Fibroblast of mammary gland (primary cell): ENCODE measurements at regions not wholly inside any gene's neighbourhood (a gene's known extent, or its start where the extent isn't known, plus 50 kb on each side); places are given as distances from the start of the nearest gene placed in this dataset.

Experiments used
- DNase-seq: peaks from one replicate; pipeline ENCODE4 v3.0.0-alpha.2; 2010; ENCODE audit warnings: low read depth
- H3K4me3 ChIP-seq: 2 replicates; pipeline ENCODE4 v1.5.1; 2011; ENCODE audit warnings: low read depth, mild to moderate bottlenecking, low read length, moderate library complexity; ENCODE audit not compliant: control insufficient read depth
- TF ChIP-seq, protein P1 (sequence below): conservative IDR thresholded peaks from 2 replicates; pipeline ENCODE4 v1.5.1; 2011; ENCODE audit warnings: low read depth, low read length, inconsistent platforms; ENCODE audit not compliant: control insufficient read depth, insufficient read depth

DNA sequence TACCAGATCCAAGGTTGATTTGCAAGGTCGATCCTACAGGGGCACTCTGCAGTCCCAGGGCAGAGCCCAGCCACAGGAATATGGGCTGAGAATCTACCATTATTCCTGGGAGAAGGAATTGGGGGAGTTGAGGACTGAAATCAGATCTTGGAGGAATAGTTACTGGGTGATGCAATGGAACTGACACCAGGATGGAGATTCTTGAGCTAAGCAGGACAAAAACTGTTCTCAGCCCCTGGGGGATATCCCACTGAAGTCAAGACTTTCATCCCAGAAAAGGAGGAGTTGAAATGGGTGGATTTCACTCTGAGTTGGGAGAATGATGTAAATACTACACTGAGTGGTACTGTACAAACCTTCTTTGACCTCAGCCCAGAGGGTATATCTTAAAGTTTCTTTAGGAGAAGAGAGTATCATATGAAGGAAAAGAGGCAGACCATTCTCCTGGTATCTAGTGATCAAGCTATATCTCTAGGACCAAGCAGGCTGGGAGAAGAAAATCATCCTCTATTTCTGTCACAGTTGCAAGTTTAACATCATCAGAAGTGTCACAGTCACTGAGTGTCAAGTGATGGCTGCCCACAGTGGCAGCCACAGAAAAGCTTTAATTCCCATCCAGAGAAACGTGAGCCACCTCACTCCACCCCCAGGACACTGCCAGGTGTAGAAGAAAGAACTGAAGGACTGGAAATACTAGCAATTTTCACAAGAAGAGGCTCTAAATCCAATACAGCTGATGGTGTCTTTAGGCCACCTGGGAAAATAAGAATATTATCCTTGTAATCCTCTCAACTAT, 181.9 kb downstream of the NUAK1 start:
- DNase-seq = no peak
- H3K4me3 ChIP-seq = no peak overlapping the region
- TF ChIP-seq, protein P1, sequence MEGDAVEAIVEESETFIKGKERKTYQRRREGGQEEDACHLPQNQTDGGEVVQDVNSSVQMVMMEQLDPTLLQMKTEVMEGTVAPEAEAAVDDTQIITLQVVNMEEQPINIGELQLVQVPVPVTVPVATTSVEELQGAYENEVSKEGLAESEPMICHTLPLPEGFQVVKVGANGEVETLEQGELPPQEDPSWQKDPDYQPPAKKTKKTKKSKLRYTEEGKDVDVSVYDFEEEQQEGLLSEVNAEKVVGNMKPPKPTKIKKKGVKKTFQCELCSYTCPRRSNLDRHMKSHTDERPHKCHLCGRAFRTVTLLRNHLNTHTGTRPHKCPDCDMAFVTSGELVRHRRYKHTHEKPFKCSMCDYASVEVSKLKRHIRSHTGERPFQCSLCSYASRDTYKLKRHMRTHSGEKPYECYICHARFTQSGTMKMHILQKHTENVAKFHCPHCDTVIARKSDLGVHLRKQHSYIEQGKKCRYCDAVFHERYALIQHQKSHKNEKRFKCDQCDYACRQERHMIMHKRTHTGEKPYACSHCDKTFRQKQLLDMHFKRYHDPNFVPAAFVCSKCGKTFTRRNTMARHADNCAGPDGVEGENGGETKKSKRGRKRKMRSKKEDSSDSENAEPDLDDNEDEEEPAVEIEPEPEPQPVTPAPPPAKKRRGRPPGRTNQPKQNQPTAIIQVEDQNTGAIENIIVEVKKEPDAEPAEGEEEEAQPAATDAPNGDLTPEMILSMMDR = no peak

DNA sequence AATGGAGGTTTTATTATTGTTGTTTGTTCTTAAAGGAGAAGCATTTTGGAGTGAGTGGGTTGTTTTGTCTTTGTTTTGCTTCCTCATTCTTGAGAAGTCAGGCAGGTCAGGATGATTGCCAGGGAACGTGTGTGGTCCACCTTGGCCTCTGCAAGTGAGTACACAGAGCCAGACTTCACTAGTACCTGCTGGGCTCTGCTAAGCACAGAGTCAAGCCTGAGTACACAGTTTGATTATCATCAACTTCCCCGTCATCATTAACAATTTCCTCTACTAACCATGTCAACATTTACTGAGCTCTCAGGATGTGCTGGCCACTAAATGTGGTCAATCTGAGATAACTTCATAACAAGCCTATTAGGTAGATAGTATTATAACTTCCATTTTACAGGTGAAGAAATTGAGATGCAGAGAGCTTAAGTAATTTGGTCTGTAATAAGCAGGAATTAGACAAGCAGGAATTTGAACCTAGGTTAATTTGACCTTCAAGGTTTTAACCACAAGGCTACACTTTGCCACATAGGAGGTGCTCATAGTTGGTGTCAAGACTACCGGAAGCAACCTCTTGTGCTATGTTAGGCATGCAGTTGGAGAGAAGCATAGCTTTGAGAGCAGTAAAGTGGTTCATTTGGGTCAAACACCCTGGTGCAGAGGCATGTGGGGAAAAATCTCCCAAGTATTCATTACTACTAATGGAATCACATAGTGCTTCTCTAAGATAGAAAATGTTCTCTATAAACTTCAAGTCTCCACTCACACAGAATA, 178.3 kb downstream of the NUAK1 start:
- H3K4me3 ChIP-seq = no peak overlapping the region
- DNase-seq = no peak
- TF ChIP-seq, protein P1 = no peak

DNA sequence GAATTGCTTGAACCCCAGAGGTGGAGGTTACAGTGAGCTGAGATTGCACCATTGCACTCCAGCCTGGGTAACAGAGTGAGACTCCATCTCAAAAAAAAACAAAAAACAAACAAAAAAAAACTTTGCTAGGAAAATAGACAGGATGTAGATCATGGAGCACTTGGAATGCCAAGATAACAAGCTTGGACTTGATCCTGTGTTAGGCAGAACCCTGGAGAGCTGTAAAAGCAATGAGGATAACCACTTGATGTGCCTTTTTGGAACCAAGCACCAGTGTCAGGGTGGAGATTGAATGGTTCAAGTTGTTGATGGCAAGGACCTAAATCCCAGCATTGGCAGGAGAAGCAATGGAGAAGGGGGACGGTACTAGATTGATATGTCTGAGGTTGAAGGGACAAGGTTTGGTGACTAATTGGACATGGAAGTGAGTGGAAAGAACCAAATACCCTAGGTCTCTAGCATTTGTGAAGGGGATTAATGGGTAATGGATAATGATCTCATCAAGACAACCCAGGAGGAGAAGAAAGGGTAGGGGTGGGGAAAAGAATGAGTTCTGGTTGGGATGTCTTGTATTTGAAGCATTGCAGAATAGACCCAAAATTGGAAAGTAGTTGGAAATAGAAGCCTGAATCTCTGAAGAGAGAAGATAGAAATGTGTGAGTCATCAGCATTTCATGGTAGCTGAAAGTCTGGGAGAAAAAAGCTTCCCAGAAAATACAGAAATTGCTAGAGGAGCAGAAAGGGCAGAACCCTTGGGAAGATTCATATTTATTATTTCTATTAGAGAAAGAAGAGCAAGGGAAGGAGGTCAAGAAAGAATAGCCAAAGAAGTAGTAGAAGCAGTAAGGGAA, 176.7 kb downstream of the NUAK1 start:
- H3K4me3 ChIP-seq = no peak overlapping the region
- no peak for DNase-seq
- TF ChIP-seq, protein P1 = no peak

DNA sequence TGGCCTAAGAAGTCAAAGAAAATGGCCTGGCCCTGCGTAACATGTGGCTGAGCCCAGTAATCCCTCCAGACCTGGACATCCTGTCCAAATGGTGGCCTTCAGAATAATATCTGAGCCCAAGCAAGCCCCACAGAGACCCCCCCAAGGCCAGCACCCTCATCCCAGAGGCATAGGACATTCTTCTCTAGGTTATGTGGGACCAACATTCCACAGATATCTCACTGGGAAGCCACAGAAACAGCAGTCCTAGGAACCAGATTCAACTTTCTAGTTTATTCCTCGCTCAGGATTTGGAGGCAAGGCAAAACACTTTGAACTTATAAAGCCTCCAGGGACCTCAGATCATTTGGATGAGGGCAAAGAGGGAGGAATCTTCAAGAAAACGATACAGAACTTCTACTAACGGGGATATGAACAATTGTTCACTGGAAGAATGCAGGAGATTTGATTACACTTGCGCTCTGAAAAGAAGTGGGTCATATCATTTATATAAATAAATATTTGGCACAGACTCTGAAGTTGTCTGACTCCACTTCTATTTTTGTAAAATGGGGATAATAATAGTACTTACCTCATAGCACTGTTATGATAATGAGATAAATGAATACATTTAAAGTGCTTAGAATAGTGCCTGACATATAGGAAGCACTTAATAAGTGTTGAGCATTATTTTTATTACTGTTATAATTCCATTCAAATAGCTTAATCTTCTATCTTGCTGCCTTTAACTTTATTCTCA, 171.5 kb downstream of the NUAK1 start:
- no peak overlapping the region for H3K4me3 ChIP-seq
- TF ChIP-seq, protein P1 = no peak
- no peak for DNase-seq

DNA sequence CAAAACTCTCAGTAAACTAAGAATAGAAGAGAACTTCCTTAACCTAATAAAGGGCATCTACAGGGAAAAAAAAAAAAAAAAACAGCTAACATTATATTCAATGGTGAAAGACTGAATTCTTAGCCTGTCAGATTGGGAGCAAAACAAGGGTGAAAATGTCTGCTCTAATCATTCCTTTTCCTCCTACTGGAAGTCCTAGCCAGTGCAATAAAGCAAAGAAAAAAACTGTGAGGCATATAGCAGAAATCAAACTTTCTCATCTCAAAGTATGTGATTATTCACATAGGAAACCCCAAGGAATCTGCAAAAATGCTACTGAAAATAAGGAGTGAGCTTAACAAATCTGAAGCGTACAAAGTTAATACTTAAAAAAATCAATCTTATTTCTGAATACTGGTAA, 170.7 kb downstream of the NUAK1 start:
- DNase-seq = no peak
- H3K4me3 ChIP-seq = no peak overlapping the region
- TF ChIP-seq, protein P1 = no peak

DNA sequence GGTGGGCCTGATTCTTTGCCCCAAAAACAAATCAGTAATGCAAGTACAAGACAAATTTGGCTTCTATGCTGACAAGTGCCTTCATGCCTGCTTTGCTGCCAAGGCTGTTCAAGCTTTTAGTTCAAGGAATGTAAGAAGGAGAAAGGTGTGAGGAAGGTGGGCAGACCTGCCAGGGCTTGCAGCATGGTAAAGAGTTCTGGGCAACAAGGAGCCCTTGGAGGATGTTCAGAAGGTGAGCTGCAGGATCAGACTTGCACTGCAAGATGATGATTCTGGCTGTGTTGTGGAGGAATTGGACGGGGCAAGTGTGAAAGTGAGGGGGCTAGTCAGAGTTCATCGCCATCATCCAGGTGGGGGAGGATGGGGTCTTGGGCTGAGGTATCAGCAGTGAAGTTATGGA, 167.9 kb downstream of the NUAK1 start:
- TF ChIP-seq, protein P1 = no peak
- DNase-seq = no peak
- H3K4me3 ChIP-seq = no peak overlapping the region
